IPS DF 19.7 (cell line): ENCODE measurements at regions not wholly inside any gene's neighbourhood (a gene's known extent, or its start where the extent isn't known, plus 50 kb on each side); places are given as distances from the start of the nearest gene placed in this dataset.

Experiments used
- DNase-seq: peaks from one replicate; pipeline ENCODE4 v3.0.0-alpha.2; 2013; ENCODE audit warnings: low read depth, low spot score

DNA sequence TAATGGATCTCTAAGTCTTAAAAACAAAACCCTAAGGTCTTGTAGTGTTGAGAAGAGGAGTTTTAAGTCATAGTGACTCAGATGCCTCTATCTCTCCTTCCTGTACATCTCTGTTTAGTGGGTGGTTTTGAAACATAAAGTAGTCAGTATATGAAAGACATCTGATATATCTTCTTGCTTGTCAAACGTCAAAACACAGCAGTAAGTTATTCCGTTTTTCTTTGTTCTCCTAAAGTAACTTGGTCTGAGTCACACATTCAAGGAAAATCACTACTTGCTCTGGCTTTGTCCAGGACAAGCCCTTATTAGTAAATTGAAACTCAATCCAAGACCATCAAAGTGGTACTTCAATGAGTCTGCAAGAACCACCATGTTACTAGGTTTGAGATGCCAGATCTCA, 1172.5 kb downstream of the BCL11B start:
- no peak for DNase-seq

DNA sequence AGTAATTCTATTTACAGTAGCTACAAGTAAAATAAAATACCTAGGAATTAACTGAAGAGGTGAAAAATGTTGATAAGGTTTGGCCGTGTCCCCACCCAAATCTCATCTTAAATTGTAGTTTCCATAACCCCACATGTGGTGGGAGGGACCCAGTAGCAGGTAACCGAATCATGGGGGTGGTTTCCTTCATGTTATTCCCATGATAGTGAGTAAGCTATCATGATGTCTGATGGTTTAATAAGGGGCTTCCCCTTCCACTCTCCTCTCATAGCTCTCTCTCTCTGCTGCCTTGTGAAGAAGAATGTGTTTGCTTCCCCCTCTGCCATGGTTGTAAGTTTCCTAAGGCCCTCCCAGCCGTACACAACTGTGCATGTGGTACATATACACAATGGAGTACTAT, 1170.7 kb downstream of the BCL11B start:
- DNase-seq = no peak

DNA sequence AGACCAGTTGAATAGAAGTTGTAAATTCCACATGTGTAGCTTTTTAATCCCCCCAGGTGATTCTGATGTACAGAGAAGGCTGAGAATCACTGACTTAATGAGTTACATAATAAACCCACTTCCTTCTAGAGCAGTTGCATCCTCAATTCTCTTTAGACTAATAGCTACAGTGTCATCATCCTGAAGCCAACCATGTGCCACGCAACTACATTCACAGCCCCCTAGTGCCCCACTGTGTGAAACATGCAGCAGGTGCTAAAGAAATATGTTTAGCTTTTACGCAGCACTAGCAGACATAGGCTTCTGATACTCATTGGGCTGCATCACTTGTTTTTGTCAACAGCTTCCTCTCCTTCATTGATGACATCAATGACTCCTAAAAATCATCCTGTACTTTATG, 1168.3 kb downstream of the BCL11B start:
- no peak for DNase-seq

DNA sequence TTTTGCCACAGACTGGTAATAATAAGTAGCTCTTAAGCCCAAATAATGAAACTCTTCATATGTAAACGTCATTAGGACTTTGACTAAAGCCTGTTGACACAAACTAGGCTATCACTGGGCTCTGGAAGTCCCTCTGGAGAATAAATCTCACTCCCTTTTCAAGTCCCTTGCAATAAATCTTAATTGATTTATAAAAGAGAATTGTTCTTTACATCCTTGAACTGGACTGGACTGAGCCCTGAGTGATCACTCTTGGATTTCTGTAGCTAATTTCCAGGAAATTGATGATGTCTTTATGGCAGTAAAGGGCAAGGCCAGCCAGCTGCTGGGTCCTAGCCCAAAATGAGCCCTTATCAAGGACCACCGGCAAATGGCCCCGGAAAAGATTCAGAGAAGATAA, 1162.7 kb downstream of the BCL11B start:
- no peak for DNase-seq

DNA sequence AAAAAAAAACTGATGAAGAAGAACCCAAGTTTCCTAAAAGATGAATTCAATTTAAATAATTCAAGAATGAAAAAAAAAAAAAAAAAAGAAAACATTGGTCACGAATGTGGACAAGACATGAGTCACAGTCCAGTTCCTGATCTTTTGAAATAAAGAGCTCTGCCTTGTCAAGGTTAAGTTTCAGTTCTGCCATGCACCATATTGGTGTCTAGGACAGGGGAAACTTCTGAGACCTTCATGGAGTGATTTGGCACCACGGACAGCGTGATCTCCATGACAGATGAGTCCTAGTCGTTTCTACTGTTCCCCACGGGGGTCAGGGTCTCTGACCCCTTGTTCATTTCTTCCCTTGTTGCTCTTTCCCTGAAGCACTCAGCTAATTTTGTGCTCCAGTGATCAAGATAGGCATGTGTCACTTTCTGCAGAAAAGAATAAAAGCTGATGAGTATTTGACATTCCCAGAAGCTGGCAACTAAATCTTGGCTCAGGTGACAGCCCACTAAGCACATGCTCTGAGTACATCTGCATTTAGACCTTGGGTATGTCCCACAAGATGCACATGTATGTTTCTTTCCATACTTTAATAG, 1159.7 kb downstream of the BCL11B start:
- no peak for DNase-seq

DNA sequence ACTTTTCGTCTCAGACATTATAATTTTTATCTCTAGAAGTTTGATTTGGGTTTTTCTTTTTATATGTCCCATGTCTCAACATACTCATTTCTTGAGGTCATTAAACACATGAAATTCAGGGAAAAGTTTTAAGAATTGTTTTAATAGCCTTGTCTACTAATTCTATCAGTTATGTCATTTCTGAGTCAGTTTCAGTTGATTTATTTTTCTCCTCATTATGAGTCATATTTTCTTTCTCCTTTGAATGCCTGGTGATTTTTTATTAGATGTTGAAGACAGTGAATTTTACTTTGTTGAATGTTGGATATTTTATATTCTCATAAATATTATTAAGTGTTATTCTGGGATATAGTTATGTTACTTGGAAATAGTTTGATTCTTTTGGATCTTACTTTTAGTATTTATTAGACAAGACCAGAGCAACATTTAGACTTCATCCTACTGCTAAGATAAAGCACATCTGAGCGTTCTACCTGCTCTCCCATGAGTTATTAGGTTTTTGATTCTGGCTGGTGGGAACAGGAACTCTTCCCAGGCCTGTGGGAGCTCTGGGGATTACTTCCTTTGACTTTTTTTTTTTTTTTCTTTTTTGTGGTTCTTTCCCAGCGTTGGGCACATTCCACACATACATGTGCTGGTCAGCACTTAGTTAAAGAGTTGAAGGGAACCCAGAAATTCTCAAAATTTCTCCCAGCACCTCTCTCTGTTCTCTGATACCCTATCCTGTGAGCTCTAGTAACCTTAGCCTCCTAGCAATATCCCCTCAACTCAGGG, 1157.7 kb downstream of the BCL11B start:
- DNase-seq = peak; percentile 9

DNA sequence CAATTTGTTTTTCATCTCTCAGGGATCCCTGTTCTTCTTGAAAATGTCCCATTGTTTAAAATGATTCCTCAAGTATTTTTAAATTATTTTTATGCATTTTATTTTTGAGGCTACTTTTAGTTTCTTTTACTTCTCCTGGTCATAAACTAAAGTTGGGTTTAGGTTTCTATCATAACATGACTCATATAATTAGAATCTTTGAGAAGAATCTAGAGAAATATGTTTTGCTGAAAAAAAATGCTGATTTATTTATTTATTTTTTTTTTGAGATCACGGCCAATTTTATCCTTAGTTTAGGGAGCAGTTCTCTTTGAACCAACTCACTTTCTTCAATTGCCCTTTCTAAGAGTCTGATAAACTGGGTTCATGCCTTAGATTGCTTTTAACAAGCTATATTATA, 1157.1 kb downstream of the BCL11B start:
- no peak for DNase-seq

DNA sequence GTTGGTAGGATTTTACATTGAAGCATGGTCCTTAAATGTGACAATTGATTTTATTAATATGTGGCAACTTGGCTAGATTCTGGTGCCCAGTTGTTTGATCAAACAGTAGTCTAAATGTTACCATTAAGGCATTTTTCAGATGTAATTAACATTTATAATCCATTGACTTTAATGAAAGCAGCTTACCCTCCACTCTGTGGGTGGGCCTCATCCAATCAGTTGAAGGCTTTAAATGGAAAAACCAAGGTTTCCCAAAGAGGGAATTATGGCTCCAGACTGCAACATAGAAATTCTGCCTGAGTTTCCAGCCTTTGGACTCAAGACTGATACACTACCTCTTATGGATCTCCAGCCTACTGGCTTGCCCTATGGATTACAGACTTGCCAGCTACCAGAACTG, 1153.2 kb downstream of the BCL11B start:
- DNase-seq = no peak

DNA sequence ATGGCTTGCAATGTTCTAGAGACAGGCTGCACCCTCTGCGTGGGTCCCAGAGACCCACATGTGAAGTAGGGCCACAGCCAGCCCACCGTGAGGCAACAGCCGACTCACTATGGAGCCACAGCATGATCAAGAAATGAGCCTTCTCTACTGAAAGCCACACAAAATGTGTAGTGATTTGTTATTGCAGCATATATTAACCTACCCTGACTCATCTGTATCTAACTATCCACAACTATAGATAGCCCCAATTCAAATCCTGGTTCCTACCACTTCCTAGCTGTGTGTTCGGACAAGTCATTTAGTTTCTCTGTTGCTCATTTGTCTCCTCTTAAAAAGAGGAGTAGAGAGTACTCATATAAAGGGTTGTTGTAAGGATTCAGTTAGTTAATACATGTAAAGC, 1152.3 kb downstream of the BCL11B start:
- no peak for DNase-seq

DNA sequence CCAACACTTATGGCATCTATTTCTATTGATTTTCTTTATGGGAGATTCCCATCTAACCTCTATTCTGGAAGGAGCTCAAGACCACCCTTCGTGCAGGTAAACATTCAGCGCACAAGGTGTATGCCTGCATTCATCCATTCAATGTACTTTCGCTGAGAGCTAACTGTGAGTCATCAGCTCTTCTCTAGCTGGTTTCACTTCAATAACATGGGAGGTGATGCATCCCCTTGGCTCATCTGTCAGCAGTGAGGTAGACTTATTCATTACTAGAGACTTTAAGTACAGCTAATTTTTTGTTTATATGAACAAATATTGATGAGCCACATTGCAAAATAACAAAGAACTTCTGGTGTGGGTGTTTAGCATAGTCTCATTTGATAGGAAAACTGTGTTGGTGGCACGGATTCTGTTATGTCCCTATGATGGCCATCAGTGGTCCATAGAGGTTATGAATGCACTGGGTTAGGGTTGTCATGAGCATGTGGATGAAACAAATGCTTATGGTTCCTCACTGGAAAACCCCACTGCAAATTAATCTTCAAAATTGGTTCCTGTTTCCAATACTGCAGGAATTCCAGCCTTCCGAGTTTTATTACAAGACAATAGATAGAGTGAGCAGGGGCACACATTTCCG, 1151.0 kb downstream of the BCL11B start:
- DNase-seq = no peak

DNA sequence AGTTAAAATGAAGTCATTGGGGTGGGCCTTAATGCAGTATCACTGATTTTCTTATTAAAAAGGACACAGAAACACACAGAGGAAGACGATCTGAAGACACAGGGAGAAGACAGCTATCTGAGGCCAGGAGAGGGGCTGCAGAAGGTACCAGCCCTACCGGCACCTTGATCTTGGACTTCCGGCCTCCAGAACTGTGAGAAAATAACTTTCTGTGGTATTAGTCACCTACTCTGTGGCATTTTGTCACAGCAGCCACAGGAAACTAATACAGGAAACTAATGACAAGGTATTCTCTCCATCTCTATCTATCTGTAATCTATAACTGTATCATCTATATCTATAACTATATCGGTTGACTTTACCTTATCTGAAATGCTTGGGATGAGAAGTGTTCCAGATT, 1149.5 kb downstream of the BCL11B start:
- DNase-seq = no peak

DNA sequence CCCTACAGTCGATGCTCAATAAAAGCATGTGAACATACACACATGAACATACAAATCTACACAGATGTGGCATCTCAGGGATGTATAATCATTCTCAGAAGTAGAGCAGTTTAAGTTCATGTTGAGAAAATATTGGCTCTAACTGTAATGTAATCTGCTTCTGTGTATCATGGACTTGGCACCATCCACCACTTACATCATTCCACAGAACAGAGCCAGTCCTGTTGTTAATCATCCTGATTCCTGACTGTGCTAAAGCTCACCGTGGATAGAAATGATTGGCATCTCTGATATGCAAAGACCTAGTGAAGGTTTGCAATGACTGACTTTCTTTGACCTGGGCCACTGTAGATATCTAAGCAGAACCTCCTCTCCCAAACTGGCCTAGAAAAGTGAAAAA, 1141.3 kb downstream of the BCL11B start:
- no peak for DNase-seq

DNA sequence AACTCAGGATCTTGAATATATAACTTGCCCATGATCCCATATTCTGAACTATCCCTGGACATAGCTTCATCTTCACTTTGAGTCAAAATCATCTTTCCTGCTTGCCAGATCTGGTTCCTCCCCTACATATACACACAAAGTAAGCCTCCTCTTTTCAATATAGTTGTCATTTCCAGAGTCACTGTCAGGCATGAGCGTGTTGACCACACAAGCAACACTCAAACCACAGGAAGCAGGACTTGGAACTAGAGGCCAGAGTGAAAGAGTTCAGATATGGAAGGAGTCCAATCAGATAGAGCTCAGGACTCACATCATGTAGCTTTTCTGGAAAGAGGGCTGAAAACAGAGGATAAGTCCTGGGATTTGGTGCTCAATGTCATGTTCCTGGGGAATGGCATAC, 1140.6 kb downstream of the BCL11B start:
- no peak for DNase-seq

DNA sequence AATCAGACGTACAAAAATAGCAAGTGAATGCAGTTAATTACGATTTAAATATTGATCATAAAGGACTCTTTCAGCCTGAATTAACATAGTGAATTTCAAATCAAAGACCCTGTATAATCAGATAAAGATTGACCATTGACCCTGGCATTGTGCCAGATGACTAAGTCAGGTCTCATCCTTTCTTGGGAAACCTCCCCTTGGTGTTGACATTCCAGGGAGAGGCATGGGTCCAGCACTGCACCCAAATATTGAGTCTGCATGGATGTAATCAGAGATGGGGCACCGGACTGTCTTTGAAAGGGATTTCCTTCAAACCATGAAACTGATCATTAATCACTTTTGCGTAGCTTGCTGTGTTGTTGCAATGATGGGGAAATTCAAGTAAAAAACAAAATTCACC, 1138.2 kb downstream of the BCL11B start:
- DNase-seq = no peak

DNA sequence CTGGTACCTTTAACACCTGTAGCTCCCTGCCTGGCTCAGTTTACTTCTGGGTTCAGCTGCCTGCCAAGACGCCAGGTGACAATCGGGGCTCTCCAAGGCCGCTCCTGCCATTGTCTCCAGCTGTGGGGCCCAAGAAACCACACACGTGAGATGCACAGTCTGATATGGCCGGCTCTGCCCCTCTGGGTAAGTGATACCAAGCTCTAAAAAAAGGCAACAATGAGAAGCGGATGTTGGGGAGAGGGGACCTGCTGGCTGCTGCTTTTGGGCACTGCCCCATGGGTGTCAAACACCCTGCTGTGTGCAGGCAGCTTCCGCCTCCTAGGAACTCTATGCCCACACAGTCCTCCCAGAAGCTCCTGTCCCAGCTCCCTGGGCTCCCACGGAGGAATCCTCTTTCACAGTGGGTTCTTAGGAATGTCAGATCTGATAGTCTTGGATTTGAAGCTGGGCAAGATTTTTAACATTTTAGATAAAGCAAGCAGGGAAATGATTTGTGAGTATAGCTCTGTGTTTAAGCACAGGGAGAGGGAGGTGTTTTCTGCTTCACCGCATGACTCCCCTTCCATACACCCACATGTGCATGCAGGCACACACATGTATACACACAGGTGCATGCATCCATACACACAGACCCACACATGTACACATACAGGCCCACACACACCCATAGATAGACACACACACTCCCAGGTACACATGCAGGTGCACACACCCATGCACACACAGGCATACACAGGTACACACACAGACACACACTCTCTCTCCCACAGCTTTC, 1135.8 kb downstream of the BCL11B start:
- no peak for DNase-seq

DNA sequence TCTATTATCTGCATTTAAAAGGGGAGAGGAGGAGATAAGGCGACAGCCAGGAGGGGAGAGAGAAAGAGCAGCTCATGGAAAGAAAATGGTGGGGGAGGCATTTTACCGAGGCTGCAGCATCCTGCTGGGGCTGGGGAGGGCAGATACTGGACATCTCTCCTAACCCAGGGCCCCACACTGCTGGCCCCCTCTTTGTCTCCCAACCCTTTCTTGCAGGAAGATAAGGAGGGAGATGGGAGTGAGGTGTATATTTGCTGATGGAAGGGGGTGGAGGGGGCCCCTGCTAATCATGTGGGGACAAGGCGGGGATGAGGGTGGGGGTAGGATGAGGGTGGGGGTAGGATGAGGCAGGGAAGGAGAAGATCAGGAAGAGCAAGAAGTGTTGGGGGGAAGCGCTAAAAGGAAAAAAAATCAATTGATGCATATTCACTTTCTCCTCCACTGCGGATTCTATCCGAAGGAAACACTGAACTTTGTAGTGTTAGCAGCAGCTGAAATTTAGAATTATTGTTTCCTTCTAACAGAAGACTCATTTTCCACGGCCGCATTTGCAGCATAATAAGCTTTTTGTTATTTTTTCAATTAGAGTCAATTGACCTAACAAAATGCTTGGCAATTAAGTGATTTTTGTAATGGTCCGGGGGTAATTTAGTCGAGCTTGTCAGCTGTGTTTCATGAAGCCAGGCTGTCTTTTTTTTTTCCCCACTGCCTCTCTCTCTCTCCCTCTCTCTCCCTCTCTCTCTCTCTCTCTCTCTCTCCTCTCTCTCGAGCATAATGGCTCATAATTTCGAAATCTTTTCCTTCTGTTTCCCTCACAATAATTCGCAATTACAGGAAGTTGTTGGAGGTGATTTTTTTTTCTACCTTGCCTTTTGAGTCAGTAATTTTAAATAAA, 1134.6 kb downstream of the BCL11B start:
- DNase-seq = no peak

DNA sequence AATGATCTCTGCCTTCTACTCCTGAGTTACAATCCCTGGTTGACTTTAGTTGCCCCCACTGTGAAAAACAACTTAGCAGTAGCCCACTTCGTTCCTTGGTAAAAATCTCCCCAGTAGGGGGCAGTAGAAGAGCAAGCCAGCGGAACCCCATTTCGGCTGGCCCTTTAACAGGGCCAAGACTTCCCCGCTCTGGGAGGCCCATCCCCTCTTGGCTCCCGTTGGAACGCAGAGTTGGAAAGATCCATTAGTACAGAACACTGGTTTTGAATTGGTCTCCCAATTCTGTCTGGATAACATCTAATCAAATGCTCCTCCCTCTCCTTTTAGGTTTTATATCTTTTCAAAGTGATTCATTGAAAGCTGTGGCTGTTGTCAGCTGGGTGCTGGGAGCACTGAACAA, 1133.3 kb downstream of the BCL11B start:
- DNase-seq = peak; percentile 15

DNA sequence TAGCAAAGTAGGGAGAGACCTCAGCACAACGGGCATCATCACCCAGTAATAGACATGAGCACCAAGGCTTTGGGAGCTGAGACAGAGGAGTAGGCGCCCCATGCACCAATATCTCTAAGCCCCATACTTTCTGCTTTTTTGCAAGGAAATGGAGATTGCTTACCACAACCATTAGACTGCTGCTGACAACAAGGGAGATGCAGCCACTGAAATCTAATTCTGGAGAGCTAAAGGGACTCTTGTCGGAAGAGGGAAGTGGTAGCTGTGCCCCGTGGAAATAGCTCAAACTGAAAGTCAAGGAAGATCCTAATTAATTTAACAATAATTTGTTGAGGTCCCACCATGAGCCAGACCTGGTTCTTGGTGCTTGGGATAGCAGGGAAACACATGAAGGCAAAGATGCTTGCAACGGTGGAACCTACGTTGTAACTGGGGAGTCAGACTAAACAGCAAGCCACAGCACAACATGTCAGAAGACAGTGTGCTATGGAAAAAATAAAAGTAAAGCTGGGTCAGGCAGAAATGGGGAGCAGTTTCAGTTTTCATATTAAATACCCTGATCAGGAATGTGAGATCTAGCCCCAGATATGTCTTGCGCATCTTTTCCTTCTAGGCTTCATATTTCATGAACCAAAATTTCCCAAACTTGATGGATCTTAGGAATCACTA, 1131.0 kb downstream of the BCL11B start:
- DNase-seq = no peak

DNA sequence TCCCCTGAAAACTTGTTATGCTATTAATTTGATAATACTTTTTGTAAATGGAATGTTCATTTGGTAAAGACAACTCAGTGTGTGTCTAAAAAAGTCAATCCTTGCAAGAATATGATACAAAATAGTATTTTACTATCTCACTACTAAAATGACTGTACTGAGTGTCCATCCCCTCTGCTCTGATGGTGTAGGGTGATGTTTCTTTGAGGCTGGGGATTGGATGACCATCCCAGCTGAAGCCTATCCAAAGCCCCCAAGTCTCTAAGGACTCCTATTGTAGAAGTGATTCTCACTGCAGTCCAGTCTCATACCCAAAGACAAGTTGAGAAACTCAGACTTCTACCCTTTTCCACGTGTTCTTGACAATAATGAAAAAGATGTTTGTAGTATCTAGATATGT, 1128.4 kb downstream of the BCL11B start:
- DNase-seq = no peak

DNA sequence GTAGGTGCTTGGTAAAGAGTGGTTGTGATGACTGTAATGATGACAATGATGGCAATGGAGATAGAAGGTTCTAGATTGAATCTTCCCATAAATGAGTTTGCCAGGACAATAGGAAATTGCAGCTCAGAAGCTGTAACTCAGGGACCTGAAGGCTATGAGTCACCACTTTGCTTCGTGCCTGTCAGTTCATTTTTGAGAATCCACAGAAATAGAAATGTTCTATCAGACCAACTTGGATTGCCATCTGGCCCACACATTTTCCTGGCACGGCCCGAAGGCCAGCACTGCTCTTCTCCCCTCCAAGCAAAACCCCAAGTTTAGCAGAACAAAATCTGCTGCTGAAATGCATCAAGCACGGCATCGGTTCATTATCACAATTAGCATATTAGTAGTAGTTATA, 1127.0 kb downstream of the BCL11B start:
- no peak for DNase-seq

DNA sequence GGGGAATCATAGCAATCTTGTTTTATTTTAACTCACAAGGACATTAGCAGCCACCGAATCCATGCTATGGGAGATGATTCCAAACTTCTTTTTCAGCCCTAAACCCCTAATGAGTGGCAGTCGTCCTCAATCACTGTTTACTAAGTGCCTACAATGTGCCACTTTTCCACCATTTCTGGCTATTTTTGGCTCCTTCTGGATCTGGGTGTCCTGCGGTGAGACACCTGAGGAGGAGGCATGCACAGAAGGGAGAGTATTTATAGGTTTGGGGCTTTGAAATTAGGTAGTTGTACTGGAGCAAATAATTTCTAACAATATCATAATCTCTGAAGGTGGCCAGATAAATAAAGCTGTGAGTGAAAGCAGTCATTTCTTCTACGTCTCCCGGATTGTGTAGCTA, 1125.6 kb downstream of the BCL11B start:
- DNase-seq = no peak
